IMR-90 (cell line): ENCODE measurements at regions not wholly inside any gene's neighbourhood (a gene's known extent, or its start where the extent isn't known, plus 50 kb on each side); places are given as distances from the start of the nearest gene placed in this dataset.

Experiments
- ATAC-seq: fragments of 200-7000 bp; cut with Tn5 transposase; 2 replicates; pipeline ENCODE4 v1.9.1; 2020; ENCODE audit warnings: low read depth, mild to moderate bottlenecking, moderate library complexity
- BruUV-seq: library from RNA; stranded (reverse); fragments of 400-500 nt; replicated peaks from 2 replicates; lab custom pipeline; 2021; lab: Mats Ljungman, UMichigan
- CTCF ChIA-PET: fragments of 300-600 bp; formaldehyde crosslinking; extraction: SDS; loops from one replicate; lab custom pipeline; 2021; ENCODE audit warnings: antibody characterized with exemption; lab: Yijun Ruan, JAX
- POLR2A ChIA-PET: fragments of 300-600 bp; sonication (Branson Sonifier 250); formaldehyde crosslinking; loops from one replicate; lab custom pipeline; 2022; ENCODE audit warnings: antibody characterized with exemption; ENCODE audit not compliant: unreplicated experiment; lab: Charles Lee
- DNase-seq: peaks from one replicate; pipeline ENCODE4 v3.0.0; 2013
- H2AFZ ChIP-seq: replicated peaks from 2 replicates; pipeline ENCODE3; 2013; ENCODE audit warnings: low read length, mild to moderate bottlenecking; ENCODE audit not compliant: poor library complexity
- H2AK5ac ChIP-seq: 2 replicates; pipeline ENCODE4 v1.6.1; 2013; ENCODE audit warnings: low read depth, low read length, inconsistent platforms
- H2AK9ac ChIP-seq: replicated peaks from 2 replicates; pipeline ENCODE3; 2013; ENCODE audit warnings: mild to moderate bottlenecking, low read depth, low read length, moderate library complexity; ENCODE audit not compliant: poor library complexity
- H2BK120ac ChIP-seq: 2 replicates; pipeline ENCODE4 v1.6.1; 2013; ENCODE audit warnings: low read depth, low read length, inconsistent platforms
- H2BK15ac ChIP-seq: 3 replicates; pipeline ENCODE4 v1.6.1; 2013; ENCODE audit warnings: low read depth, low read length, inconsistent platforms
- H2BK20ac ChIP-seq: 2 replicates; pipeline ENCODE4 v1.6.1; 2013; ENCODE audit warnings: low read depth, mild to moderate bottlenecking, inconsistent platforms, low read length, moderate library complexity
- H2BK5ac ChIP-seq: 2 replicates; pipeline ENCODE4 v1.6.1; 2013; ENCODE audit warnings: mild to moderate bottlenecking, low read depth, low read length, inconsistent platforms; ENCODE audit not compliant: poor library complexity, severe bottlenecking
- H3K14ac ChIP-seq: replicated peaks from 2 replicates; pipeline ENCODE4 v1.6.1; 2013; ENCODE audit warnings: low read depth, low read length, inconsistent platforms
- H3K18ac ChIP-seq: 2 replicates; pipeline ENCODE4 v1.6.1; 2013; ENCODE audit warnings: low read depth, low read length, control low read depth
- H3K23ac ChIP-seq: 2 replicates; pipeline ENCODE4 v1.6.1; 2013; ENCODE audit warnings: low read depth, low read length, inconsistent platforms
- H3K27ac ChIP-seq: 2 replicates; pipeline ENCODE4 v1.5.1; 2013; ENCODE audit warnings: mild to moderate bottlenecking, control low read depth, low read length; ENCODE audit not compliant: insufficient read depth
- H3K27me3 ChIP-seq: 2 replicates; pipeline ENCODE4 v1.6.1; 2013; ENCODE audit warnings: low read length; ENCODE audit not compliant: control insufficient read depth, insufficient read depth
- H3K36me3 ChIP-seq: 2 replicates; pipeline ENCODE4 v1.6.1; 2013; ENCODE audit warnings: low read length, mixed read lengths; ENCODE audit not compliant: control insufficient read depth, insufficient read depth
- H3K4ac ChIP-seq: 2 replicates; pipeline ENCODE4 v1.6.1; 2013; ENCODE audit warnings: low read depth, low read length, inconsistent platforms
- H3K4me1 ChIP-seq: 2 replicates; pipeline ENCODE4 v1.6.1; 2013; ENCODE audit warnings: low read length, mixed read lengths; ENCODE audit not compliant: control insufficient read depth, insufficient read depth
- H3K4me2 ChIP-seq: 2 replicates; pipeline ENCODE4 v1.6.1; 2013; ENCODE audit warnings: low read depth, mild to moderate bottlenecking, control low read depth, low read length, moderate library complexity
- H3K4me3 ChIP-seq: 2 replicates; pipeline ENCODE4 v1.5.1; 2013; ENCODE audit warnings: low read depth, mild to moderate bottlenecking, control low read depth, low read length, moderate library complexity; ENCODE audit not compliant: insufficient read depth
- H3K56ac ChIP-seq: 2 replicates; pipeline ENCODE4 v1.6.1; 2013; ENCODE audit warnings: low read length, inconsistent platforms; ENCODE audit not compliant: insufficient read depth; ENCODE audit errors: extremely low read depth
- H3K79me1 ChIP-seq, 2 experiments: 2 replicates each; pipeline ENCODE4 v1.6.1; 2013; ENCODE audit warnings: low read length in 2 of 2, inconsistent platforms in 1 of 2, low read depth in 1 of 2
- H3K9ac ChIP-seq: 2 replicates; pipeline ENCODE4 v1.6.1; 2013; ENCODE audit warnings: low read depth, low read length, control low read depth
- H3K9me1 ChIP-seq: 2 replicates; pipeline ENCODE4 v1.6.1; 2013; ENCODE audit warnings: low read length, inconsistent platforms; ENCODE audit not compliant: insufficient read depth
- H3K9me3 ChIP-seq: 2 replicates; pipeline ENCODE4 v1.6.1; 2013; ENCODE audit warnings: low read length; ENCODE audit not compliant: control insufficient read depth, insufficient read depth
- H4K20me1 ChIP-seq: 2 replicates; pipeline ENCODE4 v1.6.1; 2013; ENCODE audit warnings: low read length, inconsistent platforms; ENCODE audit not compliant: insufficient read depth
- H4K5ac ChIP-seq: 2 replicates; pipeline ENCODE4 v1.6.1; 2013; ENCODE audit warnings: mild to moderate bottlenecking, low read depth, low read length, control low read depth
- H4K8ac ChIP-seq, 2 experiments: 2 replicates each; pipeline ENCODE4 v1.6.1; 2013; ENCODE audit warnings: low read depth in 2 of 2, low read length in 2 of 2, control low read depth in 1 of 2, inconsistent platforms in 1 of 2
- H4K91ac ChIP-seq: 2 replicates; pipeline ENCODE4 v1.6.1; 2013; ENCODE audit warnings: low read depth, low read length, inconsistent platforms; ENCODE audit not compliant: insufficient read depth
- BHLHE40 ChIP-seq: fragments of 150-350 bp; IDR thresholded peaks from 2 replicates; pipeline ENCODE4 v1.6.1; 2016; ENCODE audit warnings: mild to moderate bottlenecking, low read depth, low read length
- RAD21 ChIP-seq: IDR thresholded peaks from 2 replicates; pipeline ENCODE4 v1.6.1; 2012; ENCODE audit warnings: low read length, improper control_type of control experiment
- RFX5 ChIP-seq: IDR thresholded peaks from 2 replicates; pipeline ENCODE4 v1.8.0; 2012; ENCODE audit warnings: low read depth, mild to moderate bottlenecking, low read length, moderate library complexity
- WGBS, 2 experiments: methylation state at CpG; one replicate each; pipeline versions ENCODE4 v1.1.5 to v1.1.7; 2013; ENCODE audit warnings: missing lambda C conversion rate in 2 of 2; ENCODE audit not compliant: insufficient read length in 1 of 2; ENCODE audit errors: extremely low coverage in 2 of 2; 5-methylcytosine and 5-hydroxymethylcytosine counted together
- dilution Hi-C: fragments of 300-500 bp; cut with HindIII; formaldehyde crosslinking; loops from one replicate; pipeline ENCODE4 v1.14.3; 2018; ENCODE audit warnings: low sequenced_read_pairs; ENCODE audit not compliant: unreplicated experiment
- in situ Hi-C: fragments of 300-500 bp; cut with MboI; formaldehyde crosslinking; loops from 3 replicates; pipeline ENCODE4 v1.14.3; 2019; ENCODE audit warnings: low sequenced_read_pairs, inconsistent platforms, mixed read lengths
- intact Hi-C: fragments of 100-400 bp; cut with micrococcal nuclease; formaldehyde crosslinking; loops from 2 replicates; pipeline ENCODE4 v1.10.0; 2022
- TF ChIP-seq, protein P1 (sequence below): fragments of 150-350 bp; IDR thresholded peaks from 2 replicates; pipeline ENCODE4 v1.6.1; 2017; ENCODE audit warnings: mild to moderate bottlenecking, antibody characterized with exemption, low read length, low read depth

DNA sequence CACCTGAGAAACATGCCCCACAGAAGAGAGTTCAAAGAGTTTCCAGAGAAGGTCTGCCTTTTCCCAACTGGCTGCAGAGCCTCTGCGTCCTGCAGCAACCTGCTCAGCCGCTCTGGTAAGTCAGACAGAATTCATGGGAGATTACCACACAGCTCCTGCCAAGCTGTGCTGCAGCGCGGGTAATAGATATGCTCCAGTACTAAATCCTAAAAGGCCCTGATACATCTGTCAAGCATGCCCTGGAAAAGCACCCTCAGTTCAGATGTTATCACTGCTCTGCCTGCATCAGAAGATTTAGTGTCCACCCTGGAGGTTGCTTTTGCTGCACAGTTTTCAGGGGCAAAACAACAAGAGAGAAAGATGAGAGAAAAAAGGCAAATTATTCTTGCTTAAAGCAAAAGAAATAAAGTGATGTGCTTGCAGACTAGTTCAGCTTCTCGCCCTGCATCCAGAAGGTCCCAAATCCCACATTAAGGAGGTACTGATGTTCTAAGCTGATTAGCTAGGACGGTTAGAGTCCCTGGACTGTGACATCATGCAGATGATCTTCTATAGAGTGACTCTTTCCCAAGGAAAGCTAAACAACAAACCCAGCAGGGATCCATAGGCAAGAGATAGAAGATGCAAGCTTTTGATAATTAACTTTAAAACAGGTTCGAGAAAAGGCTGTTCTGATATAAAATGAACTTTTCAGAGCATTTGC, 488.6 kb downstream of the BCL11A start:
- Histone ChIP-seq H3K56ac (no peak overlapping the region), H3K9me3 (no peaks in the 10 kb centered on the region; the same call in 1 of the 2 replicates), H3K9ac (no peak overlapping the region), H3K27ac (no peak overlapping the region), H2BK5ac (no peak overlapping the region), H2AK5ac (no peak overlapping the region), H3K18ac (no peak overlapping the region), H4K5ac (no peak overlapping the region), H3K14ac (no peak overlapping the region), H3K4me1 (no peaks in the 10 kb centered on the region), H3K9me1 (no peaks in the 10 kb centered on the region), H2BK120ac (no peak overlapping the region), H2AFZ (no peak overlapping the region), H3K4me2 (no peak overlapping the region), H4K91ac (no peak overlapping the region), H3K4ac (no peak overlapping the region), H2BK15ac (no peak overlapping the region), H3K36me3 (no peaks in the 10 kb centered on the region), H4K8ac (no peak overlapping the region), H2BK20ac (no peak overlapping the region), H3K27me3 (no peaks in the 10 kb centered on the region), H3K79me1 (no peaks in the 10 kb centered on the region), H3K4me3 (no peak overlapping the region), H2AK9ac (no peak overlapping the region), H4K20me1 (no peaks in the 10 kb centered on the region), H3K23ac (no peak overlapping the region)
- TF ChIP-seq BHLHE40 (no peak), RAD21 (no peak), RFX5 (no peak)
- TF ChIP-seq, protein P1, sequence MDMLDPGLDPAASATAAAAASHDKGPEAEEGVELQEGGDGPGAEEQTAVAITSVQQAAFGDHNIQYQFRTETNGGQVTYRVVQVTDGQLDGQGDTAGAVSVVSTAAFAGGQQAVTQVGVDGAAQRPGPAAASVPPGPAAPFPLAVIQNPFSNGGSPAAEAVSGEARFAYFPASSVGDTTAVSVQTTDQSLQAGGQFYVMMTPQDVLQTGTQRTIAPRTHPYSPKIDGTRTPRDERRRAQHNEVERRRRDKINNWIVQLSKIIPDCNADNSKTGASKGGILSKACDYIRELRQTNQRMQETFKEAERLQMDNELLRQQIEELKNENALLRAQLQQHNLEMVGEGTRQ, result no peak
- ChIA-PET CTCF (no interaction called here), POLR2A (no interaction called here)
- BruUV-seq, result no TSS peak
- in situ Hi-C loops (no loop called here), intact Hi-C loops (no loop called here), dilution Hi-C loops (no loop called here)
- no peak for ATAC-seq
- 42% methylated on average over 2 of the region's 7 CpGs; no CpG with 5 or more reads in 1 of the 2 experiments for WGBS, 2 experiments
- DNase-seq, result no peak
